CD4-positive, alpha-beta T cell (primary cell): ENCODE measurements at regions not wholly inside any gene's neighbourhood (a gene's known extent, or its start where the extent isn't known, plus 50 kb on each side); places are given as distances from the start of the nearest gene placed in this dataset.
"Not testable (repeated sequence)": the region's sequence is repeated elsewhere in the genome, so short reads cannot be mapped to it uniquely, and the experiment has no call there.

ENCODE experiments used
- ATAC-seq: fragments of 200-7000 bp; cut with Tn5 transposase; one replicate; pipeline ENCODE4 v1.10.0; 2022; ENCODE audit warnings: mild to moderate bottlenecking; ENCODE audit not compliant: poor library complexity
- CTCF ChIA-PET: fragments of 350-600 bp; sonication (Branson Sonifier 250); formaldehyde crosslinking; loops from one replicate; lab custom pipeline; 2021; ENCODE audit warnings: antibody characterized with exemption, inconsistent platforms; lab: Charles Lee
- POLR2A ChIA-PET: fragments of 350-600 bp; sonication (Branson Sonifier 250); formaldehyde crosslinking; loops from one replicate; lab custom pipeline; 2021; ENCODE audit warnings: antibody characterized with exemption, inconsistent platforms; lab: Charles Lee
- DNase-seq, 14 experiments: peaks; one replicate each; pipeline ENCODE4 v3.0.0-alpha.2; 2013 to 2020; ENCODE audit warnings: mixed read lengths in 2 of 14
- H3K27ac ChIP-seq, 2 donors: one replicate each; pipeline versions ENCODE4 v1.5.1 to v1.7.0; 2013; ENCODE audit warnings: low read length in 2 of 2, low read depth in 1 of 2, mild to moderate bottlenecking in 1 of 2
- H3K27me3 ChIP-seq, 2 experiments: 1 replicate in 1 of 2; 2 replicates in 1 of 2; pipeline versions ENCODE4 v1.6.1 to v1.7.0; 2013; ENCODE audit warnings: low read length in 2 of 2, control low read depth in 1 of 2, mild to moderate bottlenecking in 1 of 2, moderate library complexity in 1 of 2; ENCODE audit not compliant: insufficient read depth in 2 of 2, control insufficient read depth in 1 of 2
- H3K36me3 ChIP-seq: one replicate; pipeline ENCODE4 v1.6.1; 2013; ENCODE audit warnings: low read length, control low read depth; ENCODE audit not compliant: insufficient read depth
- H3K4me1 ChIP-seq: one replicate; pipeline ENCODE4 v1.6.1; 2013; ENCODE audit warnings: low read length, control low read depth; ENCODE audit not compliant: insufficient read depth
- H3K4me3 ChIP-seq: one replicate; pipeline ENCODE4 v1.5.1; 2013; ENCODE audit warnings: mild to moderate bottlenecking, low read length, moderate library complexity
- H3K9me3 ChIP-seq, 2 experiments: 1 replicate in 1 of 2; 2 replicates in 1 of 2; pipeline versions ENCODE4 v1.6.1 to v1.7.0; 2013; ENCODE audit warnings: low read length in 2 of 2, mild to moderate bottlenecking in 2 of 2, control low read depth in 1 of 2, moderate library complexity in 1 of 2; ENCODE audit not compliant: control insufficient read depth in 1 of 2, insufficient read depth in 1 of 2
- H3K27ac Mint-ChIP-seq: one replicate; pipeline ENCODE4 v1.8.0; 2020; ENCODE audit warnings: mixed read lengths
- H3K27me3 Mint-ChIP-seq: one replicate; pipeline ENCODE4 v1.8.0; 2021; ENCODE audit warnings: mixed read lengths
- H3K36me3 Mint-ChIP-seq: one replicate; pipeline ENCODE4 v1.8.0; 2021; ENCODE audit warnings: low read depth, mixed read lengths
- H3K4me1 Mint-ChIP-seq: one replicate; pipeline ENCODE4 v1.8.0; 2021; ENCODE audit warnings: low read depth, mixed read lengths
- H3K4me3 Mint-ChIP-seq: one replicate; pipeline ENCODE4 v1.8.0; 2020; ENCODE audit warnings: mild to moderate bottlenecking, mixed read lengths
- H3K9me3 Mint-ChIP-seq: one replicate; pipeline ENCODE4 v1.8.0; 2020; ENCODE audit warnings: mixed read lengths
- intact Hi-C, 2 experiments: fragments of 100-400 bp; cut with DNase I in 1 of 2; cut with micrococcal nuclease in 1 of 2; formaldehyde crosslinking; loops; one replicate each; pipeline versions ENCODE4 v1.15.1 to v1.9.0; 2023 to 2025; cut with DNase I, micrococcal nuclease
- TF ChIP-seq, protein P1 (sequence below): fragments of 200-600 bp; IDR thresholded peaks from one replicate; pipeline ENCODE4 v1.8.0; 2022; ENCODE audit warnings: antibody characterized with exemption, mild to moderate bottlenecking

GRCh38 chr3:170804078-170804477 is 65.9 kb downstream of the RPL22L1 start:
- no peak overlapping the region for H3K4me3 ChIP-seq
- no peak for ATAC-seq
- TF ChIP-seq, protein P1, sequence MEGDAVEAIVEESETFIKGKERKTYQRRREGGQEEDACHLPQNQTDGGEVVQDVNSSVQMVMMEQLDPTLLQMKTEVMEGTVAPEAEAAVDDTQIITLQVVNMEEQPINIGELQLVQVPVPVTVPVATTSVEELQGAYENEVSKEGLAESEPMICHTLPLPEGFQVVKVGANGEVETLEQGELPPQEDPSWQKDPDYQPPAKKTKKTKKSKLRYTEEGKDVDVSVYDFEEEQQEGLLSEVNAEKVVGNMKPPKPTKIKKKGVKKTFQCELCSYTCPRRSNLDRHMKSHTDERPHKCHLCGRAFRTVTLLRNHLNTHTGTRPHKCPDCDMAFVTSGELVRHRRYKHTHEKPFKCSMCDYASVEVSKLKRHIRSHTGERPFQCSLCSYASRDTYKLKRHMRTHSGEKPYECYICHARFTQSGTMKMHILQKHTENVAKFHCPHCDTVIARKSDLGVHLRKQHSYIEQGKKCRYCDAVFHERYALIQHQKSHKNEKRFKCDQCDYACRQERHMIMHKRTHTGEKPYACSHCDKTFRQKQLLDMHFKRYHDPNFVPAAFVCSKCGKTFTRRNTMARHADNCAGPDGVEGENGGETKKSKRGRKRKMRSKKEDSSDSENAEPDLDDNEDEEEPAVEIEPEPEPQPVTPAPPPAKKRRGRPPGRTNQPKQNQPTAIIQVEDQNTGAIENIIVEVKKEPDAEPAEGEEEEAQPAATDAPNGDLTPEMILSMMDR, result no peak
- no peak overlapping the region for H3K27ac ChIP-seq
- Mint-ChIP-seq H3K4me1 (no peaks in the 10 kb centered on the region), H3K36me3 (no peaks in the 10 kb centered on the region), H3K27ac (no peak overlapping the region), H3K9me3 (peaks cover 2% of the 10 kb centered on the region), H3K27me3 (peaks cover 42% of the 10 kb centered on the region), H3K4me3 (no peak overlapping the region)
- DNase-seq, result no peak
- ChIA-PET CTCF (interaction anchor here (2.7 kb wide), 1 partner anchor 8 kb away, joined by 10 read pairs; no protein-coding TSS in a partner anchor), POLR2A (no interaction called here)
- peaks cover 0 to 4% of the 10 kb centered on the region in 2 experiments for H3K27me3 ChIP-seq
- H3K36me3 ChIP-seq, result no peaks in the 10 kb centered on the region
- intact Hi-C loops, result no loop called here
- H3K9me3 ChIP-seq, result no peaks in the 10 kb centered on the region
- no peaks in the 10 kb centered on the region for H3K4me1 ChIP-seq

- Mint-ChIP-seq H3K27ac (no peak overlapping the region), H3K27me3 (peaks cover 42% of the 10 kb centered on the region), H3K4me1 (no peaks in the 10 kb centered on the region), H3K9me3 (peaks cover 2% of the 10 kb centered on the region), H3K4me3 (no peak overlapping the region), H3K36me3 (no peaks in the 10 kb centered on the region)
- Histone ChIP-seq H3K36me3 (no peaks in the 10 kb centered on the region), H3K27me3 (peaks cover 0 to 4% of the 10 kb centered on the region in 2 experiments), H3K4me3 (no peak overlapping the region), H3K9me3 (no peaks in the 10 kb centered on the region), H3K27ac (no peak overlapping the region), H3K4me1 (no peaks in the 10 kb centered on the region)
- POLR2A ChIA-PET, result no interaction called here
- no peak for ATAC-seq
- intact Hi-C loops, result no loop called here
- DNase-seq, result no peak
- TF ChIP-seq, protein P1, result no peak
- CTCF ChIA-PET, result interaction anchor here (2.7 kb wide), 1 partner anchor 10 kb away, joined by 10 read pairs; no protein-coding TSS in a partner anchor
These were observed 67.5 kb downstream of the RPL22L1 start for GRCh38 chr3:170802164-170803151.

DNA sequence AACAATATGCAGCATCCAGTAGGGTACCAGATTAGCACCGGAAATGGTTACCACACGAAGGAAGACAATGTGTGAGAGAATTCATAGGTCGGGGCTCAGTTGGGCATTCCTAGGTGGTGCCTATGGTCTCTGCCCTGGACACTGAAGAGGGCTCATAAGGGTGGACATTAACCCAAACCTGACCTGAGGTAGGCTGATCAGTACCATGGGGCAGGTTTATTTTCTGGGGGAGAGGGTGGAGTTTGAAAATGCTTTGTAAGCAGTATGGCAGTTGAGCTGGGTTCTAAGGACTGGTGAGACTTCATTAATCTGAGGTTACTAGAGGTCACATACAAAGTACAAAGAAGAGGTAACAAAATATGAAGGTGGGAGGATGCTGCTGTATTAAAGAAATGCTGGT is 68.4 kb downstream of the RPL22L1 start:
- DNase-seq (no peak), ATAC-seq (no peak)
- no peak overlapping the region for H3K27ac ChIP-seq
- no peaks in the 10 kb centered on the region for H3K36me3 ChIP-seq
- H3K4me1 ChIP-seq, result no peaks in the 10 kb centered on the region
- H3K36me3 Mint-ChIP-seq, result no peaks in the 10 kb centered on the region
- H3K9me3 Mint-ChIP-seq, result peaks cover 2% of the 10 kb centered on the region
- no peaks in the 10 kb centered on the region for H3K9me3 ChIP-seq
- ChIA-PET CTCF (interaction anchor here (2.7 kb wide), 1 partner anchor 11 kb away, joined by 10 read pairs; no protein-coding TSS in a partner anchor), POLR2A (no interaction called here)
- H3K27me3 ChIP-seq, result peaks cover 0 to 4% of the 10 kb centered on the region in 2 experiments
- TF ChIP-seq, protein P1, result no peak
- no peaks in the 10 kb centered on the region for H3K4me1 Mint-ChIP-seq
- H3K27me3 Mint-ChIP-seq, result peaks cover 42% of the 10 kb centered on the region
- no peak overlapping the region for H3K27ac Mint-ChIP-seq
- intact Hi-C loops, result no loop called here
- no peak overlapping the region for H3K4me3 Mint-ChIP-seq
- no peak overlapping the region for H3K4me3 ChIP-seq

DNA sequence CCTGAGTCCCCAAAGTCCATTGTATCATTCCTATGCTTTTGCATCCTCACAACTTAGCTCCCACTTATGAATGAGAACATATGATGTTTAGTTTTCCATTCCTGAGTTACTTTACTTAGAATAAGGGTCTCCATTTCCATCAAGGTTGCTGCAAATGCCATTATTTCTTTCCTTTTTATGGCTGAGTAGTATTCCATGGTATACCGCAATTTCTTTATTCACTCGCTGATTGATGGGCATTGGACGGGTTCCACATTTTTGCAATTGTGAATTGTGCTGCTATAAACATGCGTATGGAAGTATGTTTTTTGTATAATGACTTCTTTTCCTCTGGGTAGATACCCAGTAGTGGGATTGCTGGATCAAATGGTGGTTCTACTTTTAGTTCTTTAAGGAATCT is 69.7 kb downstream of the RPL22L1 start:
- H3K4me1 Mint-ChIP-seq, POLR2A ChIA-PET, H3K36me3 Mint-ChIP-seq, H3K4me1 ChIP-seq, H3K4me3 ChIP-seq, DNase-seq, intact Hi-C loops, H3K36me3 ChIP-seq, H3K27me3 ChIP-seq, H3K9me3 Mint-ChIP-seq, H3K27ac ChIP-seq, H3K27ac Mint-ChIP-seq, H3K4me3 Mint-ChIP-seq, ATAC-seq, H3K9me3 ChIP-seq: not testable (repeated sequence)
- H3K27me3 Mint-ChIP-seq, result peaks cover 39% of the 10 kb centered on the region
- CTCF ChIA-PET, result interaction anchor here (0.9 kb wide), 1 partner anchor 12 kb away, joined by 4 read pairs; no protein-coding TSS in a partner anchor
